Sigmoid colon (tissue), 6 donors: ENCODE measurements at regions not wholly inside any gene's neighbourhood (a gene's known extent, or its start where the extent isn't known, plus 50 kb on each side); places are given as distances from the start of the nearest gene placed in this dataset.

Experiments used
- DNase-seq: peaks from one replicate; pipeline ENCODE4 v3.0.0-alpha.2; 2019
- H3K27ac ChIP-seq, 4 donors: fragments of 200-600 bp; sonication (generic); one replicate each; pipeline ENCODE4 v1.5.1; 2016 to 2019; ENCODE audit warnings: mild to moderate bottlenecking in 1 of 4
- H3K27me3 ChIP-seq, 3 donors: fragments of 200-600 bp; sonication (generic); one replicate each; pipeline ENCODE4 v1.5.1; 2019; ENCODE audit warnings: mild to moderate bottlenecking in 1 of 3
- H3K36me3 ChIP-seq, 4 donors: fragments of 200-600 bp; sonication (generic); one replicate each; pipeline ENCODE4 v1.5.1; 2016 to 2019
- H3K4me1 ChIP-seq, 4 donors: fragments of 200-600 bp; sonication (generic); one replicate each; pipeline ENCODE4 v1.5.1; 2017 to 2019
- H3K4me3 ChIP-seq, 4 donors: fragments of 200-600 bp; sonication (generic); one replicate each; pipeline ENCODE4 v1.5.1; 2017 to 2019; ENCODE audit warnings: mild to moderate bottlenecking in 2 of 4, moderate library complexity in 1 of 4
- H3K9me3 ChIP-seq, 4 donors: fragments of 200-600 bp in 3 of 4; sonication (generic) in 3 of 4; one replicate each; pipeline versions ENCODE4 v1.5.1 to v1.6.1; 2013 to 2019
- CTCF ChIP-seq, 4 experiments: fragments of 450-650 bp in 3 of 4; fragments of 200-600 bp in 1 of 4; IDR thresholded peaks; one replicate each; pipeline ENCODE4 v1.5.1; 2016 to 2019; ENCODE audit warnings: antibody characterized with exemption in 4 of 4, mild to moderate bottlenecking in 3 of 4, moderate library complexity in 2 of 4
- EP300 ChIP-seq, 4 donors: sonication (generic); formaldehyde crosslinking; IDR thresholded peaks; one replicate each; pipeline ENCODE4 v1.6.1; 2017; ENCODE audit warnings: antibody characterized with exemption in 4 of 4
- POLR2A ChIP-seq, 2 donors: fragments of 450-650 bp; IDR thresholded peaks; one replicate each; pipeline ENCODE4 v1.6.1; 2016; ENCODE audit warnings: antibody characterized with exemption in 2 of 2, mild to moderate bottlenecking in 2 of 2, moderate library complexity in 2 of 2
- POLR2AphosphoS5 ChIP-seq, 4 donors: sonication (generic); formaldehyde crosslinking; IDR thresholded peaks; one replicate each; pipeline ENCODE4 v1.6.1; 2017; ENCODE audit warnings: antibody characterized with exemption in 4 of 4
- WGBS, 2 donors: extraction: QIAGEN DNeasy Blood & Tissue Kit; methylation state at CpG; one replicate each; pipeline ENCODE4 v1.1.7; 2013; 5-methylcytosine and 5-hydroxymethylcytosine counted together
- intact Hi-C: fragments of 100-400 bp; cut with DNase I; formaldehyde crosslinking; loops from one replicate; pipeline ENCODE4 v1.15.1; 2023
- donor health status: healthy with polysubstance abuse.
- donor health status: healthy.

- H3K9me3 ChIP-seq: no peaks in the 10 kb centered on the region
- H3K4me1 ChIP-seq: no peaks in the 10 kb centered on the region
- WGBS, 2 donors: 79 to 94% methylated on average over 2 of the region's 2 CpGs
- H3K36me3 ChIP-seq: no peaks in the 10 kb centered on the region
- intact Hi-C loops: no loop called here
- no peak for DNase-seq
- H3K4me3 ChIP-seq: no peak overlapping the region
- H3K27me3 ChIP-seq: no peaks in the 10 kb centered on the region
- TF ChIP-seq POLR2A (IDR thresholded peaks at IDR 0.05) (no peak), POLR2AphosphoS5 (IDR thresholded peaks at IDR 0.05) (no peak)
- no peak overlapping the region for H3K27ac ChIP-seq
Measured at GRCh38 chr3:72308641-72309040, 523.7 kb upstream of the PROK2 start.

GRCh38 chr3:72307438-72308115 lies 522.6 kb upstream of the PROK2 start:
- TF ChIP-seq POLR2AphosphoS5 (IDR thresholded peaks at IDR 0.05) (no peak), CTCF (IDR thresholded peaks at IDR 0.05) (no peak), POLR2A (IDR thresholded peaks at IDR 0.05) (no peak), EP300 (IDR thresholded peaks at IDR 0.05) (no peak)
- H3K27me3 ChIP-seq: no peaks in the 10 kb centered on the region
- H3K36me3 ChIP-seq: no peaks in the 10 kb centered on the region
- no peak overlapping the region for H3K27ac ChIP-seq
- H3K9me3 ChIP-seq: no peaks in the 10 kb centered on the region
- DNase-seq: no peak
- intact Hi-C loops: no loop called here
- WGBS, 2 donors: 84 to 92% methylated on average over 7 of the region's 7 CpGs
- no peaks in the 10 kb centered on the region for H3K4me1 ChIP-seq
- H3K4me3 ChIP-seq: no peak overlapping the region

DNA sequence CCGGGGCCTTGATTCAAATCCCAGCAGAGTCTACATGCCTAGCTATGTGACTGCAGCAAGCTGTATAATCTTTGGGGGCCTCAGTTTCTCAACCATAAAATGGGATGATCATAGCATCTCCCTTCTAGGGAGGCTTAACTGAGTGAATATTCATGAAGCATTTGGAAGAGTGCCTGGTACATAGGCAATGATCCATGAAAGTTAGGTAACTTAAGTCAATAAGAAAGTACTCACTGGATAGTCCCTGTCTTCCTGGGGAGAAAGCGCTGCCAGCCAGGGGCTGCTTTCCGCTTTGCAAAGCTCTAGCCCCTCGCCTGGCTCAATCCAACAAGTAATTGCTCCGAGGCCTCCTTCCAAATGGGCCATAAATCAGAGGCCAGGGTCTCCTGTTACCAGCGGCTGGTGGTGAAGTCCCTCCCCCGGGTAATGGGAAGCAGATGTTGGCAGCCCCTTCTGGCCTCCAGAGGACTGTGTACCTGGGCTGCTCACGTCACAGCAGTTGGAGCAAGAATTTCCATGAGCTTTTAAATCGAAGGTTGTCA lies 521.9 kb upstream of the PROK2 start:
- H3K27me3 ChIP-seq: no peaks in the 10 kb centered on the region
- DNase-seq: no peak
- H3K27ac ChIP-seq: no peak overlapping the region
- H3K4me3 ChIP-seq: no peak overlapping the region
- WGBS, 2 donors: 71 to 82% methylated on average over 9 of the region's 9 CpGs
- intact Hi-C loops: no loop called here
- no peaks in the 10 kb centered on the region for H3K9me3 ChIP-seq
- no peaks in the 10 kb centered on the region for H3K4me1 ChIP-seq
- TF ChIP-seq POLR2A (IDR thresholded peaks at IDR 0.05) (no peak), EP300 (IDR thresholded peaks at IDR 0.05) (no peak), CTCF (IDR thresholded peaks at IDR 0.05) (no peak), POLR2AphosphoS5 (IDR thresholded peaks at IDR 0.05) (no peak)
- no peaks in the 10 kb centered on the region for H3K36me3 ChIP-seq

DNA sequence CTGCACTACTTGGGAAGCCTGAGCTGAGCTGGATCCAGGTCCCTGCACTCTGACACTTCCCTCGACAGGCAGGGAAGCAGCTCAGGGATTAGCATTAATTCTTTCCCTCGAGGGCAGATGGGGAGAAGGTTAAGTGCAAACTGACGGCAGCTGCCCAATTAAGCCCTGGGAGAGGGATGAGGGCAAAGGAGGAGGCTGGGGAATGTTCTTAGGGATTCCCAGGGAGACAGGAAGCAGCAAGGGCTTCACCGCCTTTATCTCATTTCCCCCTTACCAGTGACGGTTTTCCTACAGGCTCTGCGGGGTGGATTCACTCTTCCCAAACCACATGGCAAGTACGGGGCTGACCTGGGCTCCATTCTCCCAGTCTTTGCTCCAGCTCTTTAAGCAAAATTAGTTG lies 519.0 kb upstream of the PROK2 start:
- DNase-seq: no peak
- H3K27ac ChIP-seq: no peak overlapping the region
- intact Hi-C loops: no loop called here

DNA sequence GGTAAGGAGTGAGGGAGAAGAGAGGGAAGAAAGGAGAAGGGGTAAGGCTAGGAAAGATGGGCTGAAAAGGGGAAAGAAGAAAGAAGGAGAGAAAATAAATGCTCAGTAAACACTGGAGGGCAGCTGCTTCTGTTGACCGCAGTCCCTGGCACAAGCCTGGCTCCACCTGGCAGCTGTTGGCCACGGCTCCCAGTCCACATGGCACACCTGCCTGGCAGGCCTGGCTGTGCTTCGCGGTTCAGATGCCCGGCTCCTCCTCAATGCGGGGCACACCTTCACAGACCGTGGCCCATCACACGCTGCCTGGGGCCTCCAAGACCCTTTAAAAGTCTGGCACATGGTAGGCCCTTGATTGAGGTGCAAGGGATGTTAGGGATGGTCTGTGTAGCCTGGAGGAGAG lies 516.8 kb upstream of the PROK2 start:
- intact Hi-C loops: no loop called here
- H3K27me3 ChIP-seq: no peaks in the 10 kb centered on the region
- peaks cover 0 to 26% (median 21%) of the 10 kb centered on the region in 4 donors for H3K4me1 ChIP-seq
- WGBS, 2 donors: 22 to 78% methylated on average over 8 of the region's 8 CpGs
- TF ChIP-seq POLR2A (IDR thresholded peaks at IDR 0.05) (no peak), POLR2AphosphoS5 (IDR thresholded peaks at IDR 0.05) (no peak), CTCF (IDR thresholded peaks at IDR 0.05) (no peak), EP300 (IDR thresholded peaks at IDR 0.05) (no peak)
- no peak for DNase-seq
- no peak overlapping the region for H3K4me3 ChIP-seq
- no peak overlapping the region for H3K27ac ChIP-seq
- H3K36me3 ChIP-seq: no peaks in the 10 kb centered on the region
- H3K9me3 ChIP-seq: no peaks in the 10 kb centered on the region

More for the DNA sequence above, 519.0 kb upstream of the PROK2 start:
- H3K4me3 ChIP-seq: no peak overlapping the region
- H3K36me3 ChIP-seq: no peaks in the 10 kb centered on the region
- H3K4me1 ChIP-seq: peaks cover 0 to 5% (median 2%) of the 10 kb centered on the region in 4 donors
- no peak for TF ChIP-seq CTCF (IDR thresholded peaks at IDR 0.05)
- TF ChIP-seq POLR2AphosphoS5 (IDR thresholded peaks at IDR 0.05): no peak
- TF ChIP-seq EP300 (IDR thresholded peaks at IDR 0.05): no peak
- no peak for TF ChIP-seq POLR2A (IDR thresholded peaks at IDR 0.05)
- H3K9me3 ChIP-seq: no peaks in the 10 kb centered on the region
- no peaks in the 10 kb centered on the region for H3K27me3 ChIP-seq
- WGBS, 2 donors: 71 to 73% methylated on average over 7 of the region's 7 CpGs
